OCI-LY3 (cell line): ENCODE measurements at regions not wholly inside any gene's neighbourhood (a gene's known extent, or its start where the extent isn't known, plus 50 kb on each side); places are given as distances from the start of the nearest gene placed in this dataset.

Experiments used
- CTCF ChIP-seq: fragments of 200-600, 300-600 bp; sonication (generic); IDR thresholded peaks from 2 replicates; pipeline ENCODE4 v1.5.1; 2014; ENCODE audit warnings: antibody characterized with exemption, low read length, low read depth
- EZH2phosphoT487 ChIP-seq: fragments of 200-600 bp; shearing (Covaris generic); IDR thresholded peaks from 2 replicates; pipeline ENCODE4 v1.6.1; 2018; ENCODE audit warnings: antibody characterized with exemption, mixed run types, low read depth

GRCh38 chr3:67196677-67197076 is 198.6 kb downstream of the KBTBD8 start:
- TF ChIP-seq CTCF (no peak), EZH2phosphoT487 (no peak)
